ENCODE measurements at regions not wholly inside any gene's neighbourhood (a gene's known extent, or its start where the extent isn't known, plus 50 kb on each side); places are given as distances from the start of the nearest gene placed in this dataset.

DNA sequence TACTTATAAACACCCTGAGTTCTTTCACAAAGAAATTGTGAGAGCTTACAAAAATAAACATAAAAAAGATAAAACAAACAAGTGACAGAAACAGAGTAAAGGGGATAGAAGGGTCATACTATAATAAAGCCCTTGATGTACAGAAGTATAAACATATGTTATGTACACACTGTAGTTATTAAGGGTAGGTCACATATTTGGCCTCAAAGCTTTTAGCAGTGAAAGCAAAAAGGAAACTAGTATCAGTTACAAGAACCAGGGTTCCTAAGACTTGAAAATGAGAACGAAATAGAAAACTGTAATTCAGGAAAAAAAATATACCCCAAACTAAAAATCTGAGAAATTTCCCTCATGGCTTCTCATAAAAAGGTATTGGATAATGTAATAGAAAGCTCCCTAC, 380.6 kb downstream of the HDGFL1 start:
- Histone ChIP-seq H2AFZ (no peak overlapping the region), H4K20me1 (ENCODE audit: insufficient read depth, poor library complexity, severe bottlenecking) (no peaks in the 10 kb centered on the region), H3K27ac (no peak overlapping the region), H3K79me2 (no peaks in the 10 kb centered on the region), H3K4me3 (no peak overlapping the region), H3K27me3 (no peaks in the 10 kb centered on the region), H3K9me2 (replicated peaks; ENCODE audit: insufficient read depth) (no peaks in the 10 kb centered on the region), H3K4me2 (no peak overlapping the region), H3K36me3 (replicated peaks; ENCODE audit: insufficient read depth, low read depth) (no peaks in the 10 kb centered on the region), H3K4me1 (ENCODE audit: insufficient read depth) (peaks cover 5% of the 10 kb centered on the region), H3K9me3 (ENCODE audit: low read depth) (no peaks in the 10 kb centered on the region)
- WGBS (ENCODE audit: low lambda C conversion rate, missing lambda C conversion rate) = 52% methylated on average over 1 of the region's 1 CpG
- no peak for DNase-seq (ENCODE audit: low spot score)
- TF ChIP-seq EZH2phosphoT487 (IDR thresholded peaks at IDR 0.05; ENCODE audit: low read depth, severe bottlenecking, unreplicated experiment) (peak; percentile 75), EZH2 (IDR thresholded peaks at IDR 0.05; ENCODE audit: borderline replicate concordance) (no peak)

DNA sequence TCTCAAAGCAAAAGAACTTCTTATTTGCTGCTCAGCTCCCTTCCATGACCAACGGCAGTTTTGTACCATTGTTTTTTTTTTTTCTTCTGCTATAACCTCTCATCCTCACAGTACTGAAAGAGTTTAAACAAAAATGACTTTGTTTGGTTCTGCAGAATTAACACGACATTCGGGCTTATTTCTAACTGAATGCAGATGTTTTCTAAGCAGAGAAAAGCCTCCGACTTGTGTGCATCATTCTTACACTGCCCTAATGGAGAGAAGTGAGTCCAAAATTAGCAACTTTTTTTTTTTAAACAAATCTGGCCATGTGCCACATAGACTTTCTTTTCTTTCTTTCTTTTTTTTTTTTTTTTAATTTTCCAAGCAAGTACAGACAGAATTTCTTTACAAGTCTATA, 382.7 kb downstream of the HDGFL1 start:
- TF ChIP-seq, protein P1, sequence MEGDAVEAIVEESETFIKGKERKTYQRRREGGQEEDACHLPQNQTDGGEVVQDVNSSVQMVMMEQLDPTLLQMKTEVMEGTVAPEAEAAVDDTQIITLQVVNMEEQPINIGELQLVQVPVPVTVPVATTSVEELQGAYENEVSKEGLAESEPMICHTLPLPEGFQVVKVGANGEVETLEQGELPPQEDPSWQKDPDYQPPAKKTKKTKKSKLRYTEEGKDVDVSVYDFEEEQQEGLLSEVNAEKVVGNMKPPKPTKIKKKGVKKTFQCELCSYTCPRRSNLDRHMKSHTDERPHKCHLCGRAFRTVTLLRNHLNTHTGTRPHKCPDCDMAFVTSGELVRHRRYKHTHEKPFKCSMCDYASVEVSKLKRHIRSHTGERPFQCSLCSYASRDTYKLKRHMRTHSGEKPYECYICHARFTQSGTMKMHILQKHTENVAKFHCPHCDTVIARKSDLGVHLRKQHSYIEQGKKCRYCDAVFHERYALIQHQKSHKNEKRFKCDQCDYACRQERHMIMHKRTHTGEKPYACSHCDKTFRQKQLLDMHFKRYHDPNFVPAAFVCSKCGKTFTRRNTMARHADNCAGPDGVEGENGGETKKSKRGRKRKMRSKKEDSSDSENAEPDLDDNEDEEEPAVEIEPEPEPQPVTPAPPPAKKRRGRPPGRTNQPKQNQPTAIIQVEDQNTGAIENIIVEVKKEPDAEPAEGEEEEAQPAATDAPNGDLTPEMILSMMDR (IDR thresholded peaks at IDR 0.05; ENCODE audit: poor library complexity) = no peak
- TF ChIP-seq EZH2 (IDR thresholded peaks at IDR 0.05; ENCODE audit: borderline replicate concordance) = no peak
- TF ChIP-seq EZH2phosphoT487 (IDR thresholded peaks at IDR 0.05; ENCODE audit: low read depth, severe bottlenecking, unreplicated experiment) = no peak
- Histone ChIP-seq H4K20me1 (ENCODE audit: insufficient read depth, poor library complexity, severe bottlenecking) (no peaks in the 10 kb centered on the region), H3K9me2 (replicated peaks; ENCODE audit: insufficient read depth) (no peaks in the 10 kb centered on the region), H3K4me2 (peak overlapping the region; percentile 30), H2AFZ (no peak overlapping the region), H3K27me3 (no peaks in the 10 kb centered on the region), H3K27ac (peak overlapping the region; percentile 45), H3K79me2 (no peaks in the 10 kb centered on the region), H3K9me3 (ENCODE audit: low read depth) (no peaks in the 10 kb centered on the region), H3K4me3 (no peak overlapping the region), H3K36me3 (replicated peaks; ENCODE audit: insufficient read depth, low read depth) (no peaks in the 10 kb centered on the region), H3K4me1 (ENCODE audit: insufficient read depth) (peaks cover 24% of the 10 kb centered on the region)
- DNase-seq (ENCODE audit: low spot score) = peak; percentile 9
- WGBS (ENCODE audit: low lambda C conversion rate, missing lambda C conversion rate) = 52% methylated on average over 4 of the region's 4 CpGs

DNA sequence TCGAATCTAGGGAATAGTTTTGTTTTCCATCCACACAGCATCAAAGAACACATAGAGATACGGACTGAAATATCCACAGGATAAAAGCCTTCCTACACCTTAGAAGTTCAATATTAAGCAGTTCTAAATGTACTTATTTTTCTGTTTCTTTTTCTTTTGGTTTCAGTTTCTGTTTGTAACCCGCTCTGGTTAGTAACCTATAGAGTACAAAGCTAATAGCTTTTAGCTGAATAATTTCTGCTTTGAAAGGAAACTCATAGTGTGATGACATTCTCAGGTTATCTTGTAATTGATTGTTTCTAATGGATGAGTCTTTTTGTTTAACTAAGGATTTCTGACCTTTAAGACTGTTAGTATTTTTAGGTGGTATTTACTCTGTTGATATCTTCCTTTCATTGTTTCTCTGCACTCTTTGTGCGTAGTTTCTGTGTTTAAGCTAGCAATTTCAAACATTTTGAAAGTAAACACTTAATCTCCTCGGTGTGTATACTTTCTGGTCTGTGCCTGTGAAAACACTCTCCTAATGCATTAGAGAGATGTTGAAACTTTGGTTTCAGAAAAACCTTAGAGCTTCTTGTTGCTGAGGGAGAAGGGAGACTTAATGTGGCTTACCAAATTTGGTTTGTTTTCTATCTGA, 385.5 kb downstream of the HDGFL1 start:
- WGBS (ENCODE audit: low lambda C conversion rate, missing lambda C conversion rate) = 35% methylated on average over 5 of the region's 5 CpGs
- no peaks in the 10 kb centered on the region for H3K79me2 ChIP-seq
- peak overlapping the region; percentile 66 for H3K27ac ChIP-seq
- no peak for DNase-seq (ENCODE audit: low spot score)
- H3K36me3 ChIP-seq (replicated peaks; ENCODE audit: insufficient read depth, low read depth) = no peaks in the 10 kb centered on the region
- H4K20me1 ChIP-seq (ENCODE audit: insufficient read depth, poor library complexity, severe bottlenecking) = no peaks in the 10 kb centered on the region
- H3K9me3 ChIP-seq (ENCODE audit: low read depth) = no peaks in the 10 kb centered on the region
- TF ChIP-seq EZH2phosphoT487 (IDR thresholded peaks at IDR 0.05; ENCODE audit: low read depth, severe bottlenecking, unreplicated experiment) (no peak), EZH2 (IDR thresholded peaks at IDR 0.05; ENCODE audit: borderline replicate concordance) (no peak)
- TF ChIP-seq, protein P1 (IDR thresholded peaks at IDR 0.05; ENCODE audit: poor library complexity) = no peak
- H3K4me2 ChIP-seq = peak overlapping the region; percentile 74
- H3K4me3 ChIP-seq = peak overlapping the region; percentile 26
- peak overlapping the region; percentile 50 for H2AFZ ChIP-seq
- H3K4me1 ChIP-seq (ENCODE audit: insufficient read depth) = peaks cover 19% of the 10 kb centered on the region
- no peaks in the 10 kb centered on the region for H3K9me2 ChIP-seq (replicated peaks; ENCODE audit: insufficient read depth)
- H3K27me3 ChIP-seq = no peaks in the 10 kb centered on the region

DNA sequence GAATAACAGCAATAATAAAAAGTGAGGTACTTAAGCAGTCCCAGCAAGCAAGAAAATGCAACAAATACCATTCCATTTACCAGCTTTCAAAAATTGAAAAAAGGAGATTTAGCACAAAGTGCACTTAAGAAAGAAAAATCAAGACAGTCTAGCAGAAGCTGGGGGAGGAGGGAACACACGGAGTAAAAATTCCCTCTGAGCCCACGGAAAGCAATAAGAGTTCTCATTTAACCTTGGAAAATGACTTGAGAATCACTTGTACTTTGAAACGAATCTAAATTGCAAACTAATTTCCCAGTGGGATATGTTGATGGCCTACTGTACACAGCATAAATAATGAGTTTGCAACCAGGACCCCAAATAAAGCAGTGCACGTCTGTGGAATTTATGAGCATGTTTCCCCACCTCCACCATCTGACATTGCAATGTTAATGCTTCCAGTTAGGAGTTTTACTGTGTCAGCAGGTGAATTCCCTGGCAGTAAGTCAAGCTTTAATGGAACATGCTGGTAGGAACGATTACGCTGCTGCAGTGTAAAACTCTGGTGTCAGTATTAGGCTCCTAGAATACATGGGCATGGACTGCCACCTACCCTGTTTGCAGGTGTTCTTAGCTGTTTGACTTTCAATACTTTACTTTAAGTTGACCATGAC, 386.8 kb downstream of the HDGFL1 start:
- Histone ChIP-seq H3K9me2 (replicated peaks; ENCODE audit: insufficient read depth) (no peaks in the 10 kb centered on the region), H3K27me3 (no peaks in the 10 kb centered on the region), H3K9me3 (ENCODE audit: low read depth) (no peaks in the 10 kb centered on the region), H3K27ac (peak overlapping the region; percentile 66), H3K4me2 (peak overlapping the region; percentile 74), H3K79me2 (no peaks in the 10 kb centered on the region), H3K36me3 (replicated peaks; ENCODE audit: insufficient read depth, low read depth) (no peaks in the 10 kb centered on the region), H3K4me1 (ENCODE audit: insufficient read depth) (peaks cover 19% of the 10 kb centered on the region), H2AFZ (no peak overlapping the region), H4K20me1 (ENCODE audit: insufficient read depth, poor library complexity, severe bottlenecking) (no peaks in the 10 kb centered on the region), H3K4me3 (no peak overlapping the region)
- TF ChIP-seq EZH2 (IDR thresholded peaks at IDR 0.05; ENCODE audit: borderline replicate concordance) = no peak
- TF ChIP-seq, protein P1 (IDR thresholded peaks at IDR 0.05; ENCODE audit: poor library complexity) = peak; percentile 17
- DNase-seq (ENCODE audit: low spot score) = peak; percentile 24
- 22% methylated on average over 6 of the region's 6 CpGs for WGBS (ENCODE audit: low lambda C conversion rate, missing lambda C conversion rate)
